Spinal cord (tissue), 9 donors: ENCODE measurements at regions not wholly inside any gene's neighbourhood (a gene's known extent, or its start where the extent isn't known, plus 50 kb on each side); places are given as distances from the start of the nearest gene placed in this dataset.

Experiments used
- DNase-seq, 6 donors: peaks; one replicate each; pipeline versions ENCODE4 v3.0.0 to v3.0.0-alpha.2; 2013 to 2015; ENCODE audit warnings: low spot score in 6 of 6, low read depth in 4 of 6
- H3K27ac ChIP-seq: one replicate; pipeline ENCODE4 v1.5.1; 2013; ENCODE audit warnings: low read depth, low read length, control low read depth
- H3K27me3 ChIP-seq: one replicate; pipeline ENCODE4 v1.6.1; 2013; ENCODE audit warnings: low read length; ENCODE audit not compliant: control insufficient read depth, insufficient read depth
- H3K36me3 ChIP-seq: one replicate; pipeline ENCODE4 v1.6.1; 2013; ENCODE audit warnings: low read length; ENCODE audit not compliant: control insufficient read depth, insufficient read depth
- H3K4me1 ChIP-seq: one replicate; pipeline ENCODE4 v1.6.1; 2013; ENCODE audit warnings: low read length; ENCODE audit not compliant: control insufficient read depth, insufficient read depth
- H3K4me3 ChIP-seq: one replicate; pipeline ENCODE4 v1.5.1; 2013; ENCODE audit warnings: low read depth, low read length, control low read depth
- H3K9me3 ChIP-seq: one replicate; pipeline ENCODE4 v1.6.1; 2013; ENCODE audit warnings: low read length; ENCODE audit not compliant: control insufficient read depth, insufficient read depth
- WGBS: methylation state at CpG from one replicate; pipeline ENCODE4 v1.1.5; 2013; ENCODE audit warnings: missing lambda C conversion rate; ENCODE audit not compliant: insufficient coverage; 5-methylcytosine and 5-hydroxymethylcytosine counted together
- donor health status: healthy.

GRCh38 chr2:128534688-128535392 lies 216.2 kb upstream of the HS6ST1 start:
- DNase-seq = no peak
- Histone ChIP-seq H3K4me1 (no peaks in the 10 kb centered on the region), H3K4me3 (no peak overlapping the region), H3K36me3 (no peaks in the 10 kb centered on the region), H3K27ac (no peak overlapping the region), H3K9me3 (no peaks in the 10 kb centered on the region), H3K27me3 (no peaks in the 10 kb centered on the region)
- WGBS = 87% methylated on average over 2 of the region's 4 CpGs

- Histone ChIP-seq H3K4me3 (no peak overlapping the region), H3K9me3 (no peaks in the 10 kb centered on the region), H3K27me3 (no peaks in the 10 kb centered on the region), H3K4me1 (no peaks in the 10 kb centered on the region), H3K27ac (no peak overlapping the region), H3K36me3 (no peaks in the 10 kb centered on the region)
- 70% methylated on average over 2 of the region's 8 CpGs for WGBS
- DNase-seq = no peak
Observed at GRCh38 chr2:128535953-128536352, 217.3 kb upstream of the HS6ST1 start.

GRCh38 chr2:128536925-128537620 lies 218.4 kb upstream of the HS6ST1 start:
- Histone ChIP-seq H3K27ac (no peak overlapping the region), H3K27me3 (no peaks in the 10 kb centered on the region), H3K4me1 (no peaks in the 10 kb centered on the region), H3K36me3 (no peaks in the 10 kb centered on the region), H3K9me3 (no peaks in the 10 kb centered on the region), H3K4me3 (no peak overlapping the region)
- WGBS = 65% methylated on average over 13 of the region's 14 CpGs
- DNase-seq = no peak

GRCh38 chr2:128537646-128538045 lies 219.0 kb upstream of the HS6ST1 start:
- Histone ChIP-seq H3K9me3 (no peaks in the 10 kb centered on the region), H3K4me3 (no peak overlapping the region), H3K27me3 (no peaks in the 10 kb centered on the region), H3K4me1 (no peaks in the 10 kb centered on the region), H3K27ac (no peak overlapping the region), H3K36me3 (no peaks in the 10 kb centered on the region)
- DNase-seq = no peak

- no peaks in the 10 kb centered on the region for H3K27me3 ChIP-seq
- no peak overlapping the region for H3K4me3 ChIP-seq
- no peaks in the 10 kb centered on the region for H3K36me3 ChIP-seq
- H3K4me1 ChIP-seq = no peaks in the 10 kb centered on the region
- WGBS = 77% methylated on average over 2 of the region's 2 CpGs
- DNase-seq = no peak
- H3K27ac ChIP-seq = no peak overlapping the region
- no peaks in the 10 kb centered on the region for H3K9me3 ChIP-seq
Observed at GRCh38 chr2:128538396-128538795, 219.7 kb upstream of the HS6ST1 start.

- no peak overlapping the region for H3K27ac ChIP-seq
- no peaks in the 10 kb centered on the region for H3K4me1 ChIP-seq
- WGBS = 100% methylated on average over 1 of the region's 3 CpGs
- H3K27me3 ChIP-seq = no peaks in the 10 kb centered on the region
- no peak overlapping the region for H3K4me3 ChIP-seq
- H3K9me3 ChIP-seq = no peaks in the 10 kb centered on the region
- DNase-seq = no peak
- H3K36me3 ChIP-seq = no peaks in the 10 kb centered on the region
Observed at GRCh38 chr2:128540670-128541069, 222.0 kb upstream of the HS6ST1 start.

GRCh38 chr2:128541448-128541847 lies 222.8 kb upstream of the HS6ST1 start:
- Histone ChIP-seq H3K27ac (no peak overlapping the region), H3K27me3 (no peaks in the 10 kb centered on the region), H3K9me3 (no peaks in the 10 kb centered on the region), H3K4me3 (no peak overlapping the region), H3K4me1 (no peaks in the 10 kb centered on the region), H3K36me3 (no peaks in the 10 kb centered on the region)
- 83% methylated on average over 1 of the region's 2 CpGs for WGBS
- no peak for DNase-seq

- peak in 1 of 6 donors; percentile 21 for DNase-seq
- WGBS = 100% methylated on average over 2 of the region's 3 CpGs
Observed at GRCh38 chr2:128543036-128543435, 224.4 kb upstream of the HS6ST1 start.

GRCh38 chr2:128543646-128544045 lies 225.0 kb upstream of the HS6ST1 start:
- Histone ChIP-seq H3K9me3 (no peaks in the 10 kb centered on the region), H3K27ac (no peak overlapping the region), H3K4me1 (peaks cover 3% of the 10 kb centered on the region), H3K36me3 (no peaks in the 10 kb centered on the region), H3K27me3 (no peaks in the 10 kb centered on the region), H3K4me3 (no peak overlapping the region)
- no peak for DNase-seq
- WGBS = 68% methylated on average over 6 of the region's 10 CpGs

More at GRCh38 chr2:128543036-128543435, 224.4 kb upstream of the HS6ST1 start:
- Histone ChIP-seq H3K4me1 (no peaks in the 10 kb centered on the region), H3K36me3 (no peaks in the 10 kb centered on the region), H3K27ac (no peak overlapping the region), H3K27me3 (no peaks in the 10 kb centered on the region), H3K4me3 (no peak overlapping the region), H3K9me3 (no peaks in the 10 kb centered on the region)
